ENCODE measurements at regions not wholly inside any gene's neighbourhood (a gene's known extent, or its start where the extent isn't known, plus 50 kb on each side); places are given as distances from the start of the nearest gene placed in this dataset.

GRCh38 chr4:54414545-54414944, 185.5 kb downstream of the PDGFRA start:
- no peaks in the 10 kb centered on the region for H3K36me3 ChIP-seq
- no peak for DNase-seq
- no peak overlapping the region for H3K4me3 ChIP-seq (ENCODE audit: low read depth, low read length)
- H3K27ac ChIP-seq = no peak overlapping the region
- H3K27me3 ChIP-seq (ENCODE audit: insufficient read depth, low read depth, severe bottlenecking) = peaks cover 11% of the 10 kb centered on the region
- no peak for TF ChIP-seq CTCF (IDR thresholded peaks at IDR 0.05; ENCODE audit: low read depth, low read length)
- H3K9me3 ChIP-seq (ENCODE audit: severe bottlenecking) = no peaks in the 10 kb centered on the region

- no peak overlapping the region for H3K27ac ChIP-seq
- peaks cover 17% of the 10 kb centered on the region for H3K27me3 ChIP-seq (ENCODE audit: insufficient read depth, low read depth, severe bottlenecking)
- H3K4me3 ChIP-seq (ENCODE audit: low read depth, low read length) = no peak overlapping the region
- H3K36me3 ChIP-seq = no peaks in the 10 kb centered on the region
- no peak for DNase-seq
- no peak for TF ChIP-seq CTCF (IDR thresholded peaks at IDR 0.05; ENCODE audit: low read depth, low read length)
- H3K9me3 ChIP-seq (ENCODE audit: severe bottlenecking) = no peaks in the 10 kb centered on the region
These were observed 188.4 kb downstream of the PDGFRA start for GRCh38 chr4:54417476-54417875.

- no peak overlapping the region for H3K4me3 ChIP-seq (ENCODE audit: low read depth, low read length)
- H3K27ac ChIP-seq = no peak overlapping the region
- peaks cover 22% of the 10 kb centered on the region for H3K27me3 ChIP-seq (ENCODE audit: insufficient read depth, low read depth, severe bottlenecking)
- no peak for DNase-seq
- no peaks in the 10 kb centered on the region for H3K36me3 ChIP-seq
- H3K9me3 ChIP-seq (ENCODE audit: severe bottlenecking) = no peaks in the 10 kb centered on the region
- no peak for TF ChIP-seq CTCF (IDR thresholded peaks at IDR 0.05; ENCODE audit: low read depth, low read length)
These were observed 189.4 kb downstream of the PDGFRA start for GRCh38 chr4:54418468-54418867.

GRCh38 chr4:54423066-54423465, 194.0 kb downstream of the PDGFRA start:
- TF ChIP-seq CTCF (IDR thresholded peaks at IDR 0.05; ENCODE audit: low read depth, low read length) = no peak
- no peaks in the 10 kb centered on the region for H3K9me3 ChIP-seq (ENCODE audit: severe bottlenecking)
- H3K27me3 ChIP-seq (ENCODE audit: insufficient read depth, low read depth, severe bottlenecking) = peaks cover 52% of the 10 kb centered on the region
- no peak for DNase-seq
- no peaks in the 10 kb centered on the region for H3K36me3 ChIP-seq
- H3K4me3 ChIP-seq (ENCODE audit: low read depth, low read length) = no peak overlapping the region
- no peak overlapping the region for H3K27ac ChIP-seq

GRCh38 chr4:54427826-54428225, 198.7 kb downstream of the PDGFRA start:
- DNase-seq = no peak
- Histone ChIP-seq H3K27me3 (ENCODE audit: insufficient read depth, low read depth, severe bottlenecking) (peaks cover 50% of the 10 kb centered on the region), H3K9me3 (ENCODE audit: severe bottlenecking) (no peaks in the 10 kb centered on the region), H3K36me3 (no peaks in the 10 kb centered on the region), H3K27ac (no peak overlapping the region), H3K4me3 (ENCODE audit: low read depth, low read length) (no peak overlapping the region)
- TF ChIP-seq CTCF (IDR thresholded peaks at IDR 0.05; ENCODE audit: low read depth, low read length) = no peak

GRCh38 chr4:54428940-54429339, 199.8 kb downstream of the PDGFRA start:
- Histone ChIP-seq H3K9me3 (ENCODE audit: severe bottlenecking) (no peaks in the 10 kb centered on the region), H3K36me3 (no peaks in the 10 kb centered on the region)

More at GRCh38 chr4:54428940-54429339, 199.8 kb downstream of the PDGFRA start:
- H3K4me3 ChIP-seq (ENCODE audit: low read depth, low read length) = no peak overlapping the region
- peaks cover 51% of the 10 kb centered on the region for H3K27me3 ChIP-seq (ENCODE audit: insufficient read depth, low read depth, severe bottlenecking)
- no peak for TF ChIP-seq CTCF (IDR thresholded peaks at IDR 0.05; ENCODE audit: low read depth, low read length)
- DNase-seq = no peak
- H3K27ac ChIP-seq = no peak overlapping the region
